Activated CD4-positive, alpha-beta T cell treated with anti-CD3 and anti-CD28 coated beads, Interleukin-2, amount 50 U/mL, for 1 hour (primary cell): ENCODE measurements at regions not wholly inside any gene's neighbourhood (a gene's known extent, or its start where the extent isn't known, plus 50 kb on each side); places are given as distances from the start of the nearest gene placed in this dataset.

Source experiments
- DNase-seq: peaks from one replicate; pipeline ENCODE4 v3.0.0-alpha.2; 2020

GRCh38 chr13:73129023-73129422 is 70.2 kb downstream of the KLF5 start:
- DNase-seq = no peak
